GM12873 (cell line): ENCODE measurements at regions not wholly inside any gene's neighbourhood (a gene's known extent, or its start where the extent isn't known, plus 50 kb on each side); places are given as distances from the start of the nearest gene placed in this dataset.

Experiments
- CTCF ChIP-seq: IDR thresholded peaks from 2 replicates; pipeline ENCODE4 v1.5.1; 2012; ENCODE audit warnings: low read depth, mild to moderate bottlenecking, moderate library complexity, low read length, control low read depth; ENCODE audit not compliant: insufficient read depth; ENCODE audit errors: missing control alignments

- TF ChIP-seq CTCF = no peak
These were observed 763.2 kb upstream of the ZEB2 start for GRCh38 chr2:145283131-145283530.

- no peak for TF ChIP-seq CTCF
These were observed 758.0 kb upstream of the ZEB2 start for GRCh38 chr2:145277922-145278321.

GRCh38 chr2:145273840-145274239 lies 753.9 kb upstream of the ZEB2 start:
- TF ChIP-seq CTCF = no peak

- no peak for TF ChIP-seq CTCF
These were observed 749.0 kb upstream of the ZEB2 start for GRCh38 chr2:145268931-145269330.

- TF ChIP-seq CTCF = no peak
These were observed 747.5 kb upstream of the ZEB2 start for GRCh38 chr2:145267451-145267850.

- TF ChIP-seq CTCF = no peak
These were observed 745.3 kb upstream of the ZEB2 start for GRCh38 chr2:145265244-145265643.

GRCh38 chr2:145260674-145261073 lies 740.8 kb upstream of the ZEB2 start:
- no peak for TF ChIP-seq CTCF
